GM19372 (cell line): ENCODE measurements at regions not wholly inside any gene's neighbourhood (a gene's known extent, or its start where the extent isn't known, plus 50 kb on each side); places are given as distances from the start of the nearest gene placed in this dataset.
A peak's percentile ranks its signal among the peaks of the same experiment; 100 is the strongest.

Experiments
- ATAC-seq: cut with Tn5 transposase; IDR thresholded peaks from one replicate; pipeline ENCODE4 v1.9.1; 2021; ENCODE audit warnings: mild to moderate bottlenecking, low read depth, moderate library complexity; ENCODE audit not compliant: unreplicated experiment

DNA sequence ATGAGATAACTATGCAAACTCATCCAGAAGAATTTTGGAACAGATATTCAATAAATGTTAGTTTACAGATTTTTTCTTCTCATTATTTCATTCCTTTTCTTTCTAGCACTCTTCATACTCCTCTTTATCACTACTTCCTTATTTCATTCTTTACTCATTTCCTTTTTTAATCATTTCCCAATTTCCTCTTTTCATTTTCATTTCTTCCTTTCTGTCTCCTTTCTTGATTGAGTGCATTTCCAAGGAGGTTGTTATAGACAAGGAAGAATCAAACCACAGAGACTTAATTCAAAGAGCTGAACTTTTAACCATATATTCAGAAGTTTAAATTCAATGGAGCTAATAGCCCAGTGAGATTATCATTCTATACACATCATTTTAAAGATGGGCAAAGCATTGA lies 600.7 kb downstream of the ARAP2 start:
- no peak for ATAC-seq

DNA sequence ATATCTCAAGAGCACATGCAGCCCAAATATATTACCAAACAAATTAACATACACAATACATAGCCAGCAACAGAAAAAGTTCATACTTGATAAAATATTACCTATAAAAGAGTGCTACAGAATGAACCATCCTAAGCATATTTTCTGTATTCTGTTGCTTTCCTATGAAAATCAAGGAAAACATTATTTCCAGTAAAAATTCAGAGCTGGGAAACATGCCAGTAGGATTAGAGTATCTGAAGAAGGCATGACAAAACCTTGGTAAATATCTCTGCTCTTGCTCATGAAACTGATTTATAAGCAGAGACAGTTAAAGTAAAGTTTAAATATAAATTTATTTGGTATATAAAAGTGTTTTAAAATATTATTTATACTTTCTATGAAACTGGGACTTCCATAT lies 599.7 kb downstream of the ARAP2 start:
- ATAC-seq: no peak

DNA sequence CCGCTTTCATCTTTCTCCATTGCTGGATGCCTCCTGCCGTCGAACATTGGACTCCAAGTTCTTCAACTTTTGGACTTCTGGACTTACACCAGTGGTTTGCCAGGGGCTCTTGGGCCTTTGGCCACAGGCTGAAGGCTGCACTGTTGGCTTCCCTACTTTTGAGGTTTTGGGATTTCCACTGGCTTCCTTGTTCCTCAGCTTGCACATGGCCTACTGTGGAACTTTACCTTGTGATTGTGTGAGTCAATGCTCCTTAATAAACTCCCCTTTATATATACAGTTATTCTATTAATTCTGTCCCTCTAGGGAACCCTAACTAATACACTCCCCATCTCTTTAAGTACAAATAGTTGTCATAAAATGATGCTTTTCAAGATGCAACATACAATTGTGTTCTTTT lies 595.3 kb downstream of the ARAP2 start:
- no peak for ATAC-seq

DNA sequence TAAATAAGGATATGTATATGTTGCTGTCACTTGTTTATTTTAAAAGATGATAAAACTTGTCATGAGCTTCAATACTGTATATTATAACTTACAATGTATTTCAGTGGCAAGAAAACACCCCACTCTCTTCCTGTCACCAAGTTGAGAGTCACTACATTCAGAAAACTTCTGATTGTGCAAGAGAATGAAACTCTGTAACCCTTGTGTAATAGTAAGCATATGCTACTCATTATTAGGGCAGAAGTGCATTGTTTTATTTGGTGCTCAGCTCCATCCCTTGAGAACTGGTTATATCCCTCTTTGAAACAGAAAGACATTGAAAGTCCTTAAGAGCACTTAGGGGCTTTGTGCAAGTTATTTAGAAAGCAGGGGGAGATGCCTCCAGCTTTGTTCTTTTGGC lies 594.5 kb downstream of the ARAP2 start:
- ATAC-seq: no peak

DNA sequence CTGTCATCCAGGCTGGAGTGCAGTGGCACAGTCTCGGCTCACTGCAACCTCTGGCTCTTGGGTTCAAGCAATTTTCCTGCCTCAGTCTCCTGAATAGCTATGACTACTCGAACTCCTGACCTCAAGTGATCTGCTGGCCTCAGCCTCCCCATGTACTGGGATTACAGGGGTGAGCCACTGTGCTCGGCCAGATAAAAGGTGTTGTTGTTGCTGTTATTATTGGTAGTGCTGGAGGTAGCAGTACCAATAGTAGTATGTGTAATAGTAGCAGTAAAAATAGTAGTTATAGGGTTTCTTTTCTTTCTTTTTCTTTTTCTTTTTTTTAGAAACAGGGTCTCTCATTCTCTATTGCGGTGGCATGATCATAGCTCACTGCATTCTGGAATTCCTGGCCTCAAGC lies 592.1 kb downstream of the ARAP2 start:
- no peak for ATAC-seq

DNA sequence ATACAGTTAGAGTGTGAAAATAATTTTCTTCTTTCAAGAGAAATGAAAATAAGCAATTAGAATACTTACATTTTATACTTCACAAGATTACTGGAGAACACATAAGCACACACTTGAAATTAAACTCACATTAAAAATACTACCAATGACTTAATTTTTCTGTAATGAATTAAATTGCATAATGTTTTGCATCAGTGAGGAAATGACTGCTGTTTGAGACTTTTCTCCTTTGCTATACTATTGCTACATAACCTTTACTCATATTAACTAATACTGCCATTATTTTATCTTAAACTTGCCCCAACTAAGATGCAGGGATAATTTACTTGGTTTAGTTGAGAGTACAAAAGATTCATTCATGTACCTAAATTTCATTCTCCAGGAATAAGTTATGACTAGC lies 590.9 kb downstream of the ARAP2 start:
- ATAC-seq: no peak

DNA sequence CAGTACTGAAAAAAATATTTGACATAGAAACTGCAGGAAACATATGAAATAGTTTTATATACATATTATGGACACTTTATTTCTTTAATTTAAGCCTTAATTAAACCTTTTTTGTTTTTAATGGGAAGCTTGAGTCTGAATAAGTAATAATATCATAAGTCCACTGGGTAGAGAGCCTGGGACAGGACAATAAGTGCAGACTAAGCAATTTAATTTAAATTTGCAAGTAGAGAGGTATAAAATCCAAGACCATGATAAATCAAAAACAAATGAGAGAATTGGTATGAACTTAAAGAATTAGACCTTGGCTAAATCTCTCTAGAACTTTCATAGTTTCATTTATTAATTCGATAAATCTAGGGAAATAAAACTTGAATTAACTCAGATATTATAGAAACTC lies 571.2 kb downstream of the ARAP2 start:
- ATAC-seq: no peak

DNA sequence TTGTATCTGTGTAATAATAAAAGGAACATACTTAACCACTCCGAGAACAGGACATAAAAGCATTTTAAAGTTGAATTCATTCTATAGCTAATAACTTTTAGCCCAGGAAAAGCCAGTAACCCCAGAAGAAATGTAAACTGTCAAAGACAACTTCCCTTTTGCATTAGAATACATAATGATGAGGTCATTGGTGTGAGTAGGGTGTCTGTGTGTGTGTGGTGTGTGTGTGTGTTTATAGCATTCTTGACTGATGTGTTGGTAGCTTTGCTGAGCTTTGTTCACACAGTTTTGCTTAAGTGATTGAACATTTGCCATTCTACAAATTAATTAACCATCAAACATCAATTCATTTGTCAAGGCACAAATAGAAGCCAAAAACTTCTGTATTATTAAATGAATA lies 559.6 kb downstream of the ARAP2 start:
- no peak for ATAC-seq

DNA sequence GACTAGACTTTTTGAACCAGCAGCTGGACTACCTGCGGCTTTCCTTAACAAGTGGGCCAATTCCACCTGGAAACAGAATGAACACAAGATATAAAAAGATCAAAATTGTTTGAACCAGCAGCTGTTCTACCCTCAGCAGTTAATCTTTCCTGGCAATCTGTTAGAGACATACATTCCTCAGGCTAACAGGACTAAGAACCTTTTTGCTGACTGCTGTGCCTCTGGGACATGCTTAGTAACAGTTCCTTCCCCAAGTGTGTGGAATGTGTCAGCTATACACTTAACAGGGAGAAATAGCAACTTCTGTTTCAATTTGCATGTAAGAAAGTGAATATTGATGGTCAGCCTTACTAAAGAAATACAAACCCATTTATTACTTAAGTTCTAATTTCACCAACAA lies 554.4 kb downstream of the ARAP2 start:
- ATAC-seq: no peak

DNA sequence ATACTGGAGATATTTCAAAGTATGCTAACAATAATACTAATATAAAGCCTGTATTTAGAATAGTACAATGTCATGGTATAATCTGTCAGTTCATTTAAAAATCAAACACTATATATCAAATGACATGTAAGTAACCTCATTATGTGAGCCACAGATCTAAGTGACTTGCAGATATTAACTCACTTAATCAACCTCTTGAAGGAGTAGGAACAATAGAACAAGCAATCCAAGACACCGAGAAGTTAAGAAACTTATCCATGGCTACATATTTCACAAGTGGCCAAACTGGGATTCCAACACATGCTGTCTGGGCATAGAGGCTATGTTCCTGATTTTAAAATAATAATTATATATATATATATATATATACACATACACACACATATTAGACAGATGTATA lies 554.0 kb downstream of the ARAP2 start:
- ATAC-seq: no peak

DNA sequence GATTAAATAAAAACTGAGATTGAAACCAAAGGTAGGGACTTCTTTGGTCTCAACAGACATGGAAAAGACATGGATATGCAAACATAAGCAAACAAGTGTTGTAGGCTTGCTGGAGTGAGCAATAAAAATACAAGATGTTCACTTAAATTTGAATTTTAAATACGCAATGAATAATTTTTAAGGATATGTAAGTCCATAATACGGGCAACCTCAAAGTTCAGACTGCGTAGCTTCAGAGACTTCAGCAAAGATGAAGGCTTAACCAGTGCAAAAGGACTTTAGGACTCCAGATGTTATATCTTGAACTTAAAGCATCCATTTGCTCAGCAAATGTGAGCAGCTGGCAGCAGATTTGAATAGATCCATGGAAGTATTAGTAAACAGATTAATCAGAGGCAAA lies 549.3 kb downstream of the ARAP2 start:
- no peak for ATAC-seq

DNA sequence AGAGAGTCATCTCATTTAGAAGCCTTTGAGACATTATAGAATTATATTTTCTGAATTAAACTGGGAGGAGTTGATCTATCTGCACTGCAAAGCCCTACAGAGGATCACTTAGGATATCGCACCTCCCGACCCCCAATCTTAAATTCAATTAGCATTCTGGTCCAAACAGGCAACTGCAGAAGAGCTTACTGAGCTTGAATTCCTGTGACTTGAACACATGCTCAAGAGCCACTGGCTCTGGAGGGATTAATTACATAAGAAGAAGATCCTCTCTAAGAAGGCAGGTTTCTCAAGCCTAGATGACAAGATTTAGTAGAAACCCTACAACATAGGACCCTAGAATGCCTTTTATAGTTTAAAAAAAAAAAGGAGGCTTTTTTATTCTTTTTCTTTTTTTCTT lies 548.9 kb downstream of the ARAP2 start:
- no peak for ATAC-seq

DNA sequence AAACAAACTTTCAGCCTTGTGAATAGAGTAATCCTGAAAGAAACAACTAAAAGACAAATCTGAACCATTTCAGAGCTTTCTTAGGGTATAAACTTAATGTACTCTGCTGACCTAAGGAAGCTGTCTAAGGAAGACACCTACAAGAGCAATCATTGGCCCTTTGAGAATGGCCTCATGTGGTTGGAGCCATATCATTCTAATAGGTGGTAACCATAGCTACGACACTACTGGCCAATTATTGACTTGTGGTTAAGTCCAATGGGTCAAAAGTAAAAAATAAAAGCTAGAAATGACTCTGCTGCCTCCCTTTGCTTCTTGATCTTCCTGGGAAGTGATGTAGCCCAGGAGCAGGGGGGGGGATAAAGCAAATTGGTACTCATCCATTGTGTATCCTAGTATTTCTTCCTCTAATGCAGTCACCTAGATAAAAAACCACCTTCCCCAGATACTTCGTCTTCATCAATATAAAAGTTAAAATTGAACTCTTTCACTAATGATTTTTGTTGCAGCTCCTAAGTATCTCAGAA lies 547.0 kb downstream of the ARAP2 start:
- no peak for ATAC-seq

DNA sequence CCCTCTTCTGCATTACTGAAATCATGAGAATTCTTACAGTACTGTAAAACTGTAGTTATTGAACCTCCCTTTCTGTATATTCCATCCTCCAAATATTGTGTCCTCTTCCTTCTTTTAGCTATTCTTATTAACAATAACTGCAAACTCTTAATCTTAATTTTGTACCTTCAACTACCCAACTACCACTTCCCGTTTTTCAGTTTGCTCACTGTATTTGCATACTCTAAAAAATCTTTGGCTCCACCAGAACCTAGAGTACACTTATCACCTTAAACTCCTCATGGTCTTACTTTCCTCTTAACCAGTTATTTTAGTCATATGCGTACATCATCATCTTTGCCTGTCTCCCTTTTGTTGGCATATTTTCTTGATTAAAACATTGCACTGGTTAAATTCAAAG lies 543.7 kb downstream of the ARAP2 start:
- no peak for ATAC-seq

DNA sequence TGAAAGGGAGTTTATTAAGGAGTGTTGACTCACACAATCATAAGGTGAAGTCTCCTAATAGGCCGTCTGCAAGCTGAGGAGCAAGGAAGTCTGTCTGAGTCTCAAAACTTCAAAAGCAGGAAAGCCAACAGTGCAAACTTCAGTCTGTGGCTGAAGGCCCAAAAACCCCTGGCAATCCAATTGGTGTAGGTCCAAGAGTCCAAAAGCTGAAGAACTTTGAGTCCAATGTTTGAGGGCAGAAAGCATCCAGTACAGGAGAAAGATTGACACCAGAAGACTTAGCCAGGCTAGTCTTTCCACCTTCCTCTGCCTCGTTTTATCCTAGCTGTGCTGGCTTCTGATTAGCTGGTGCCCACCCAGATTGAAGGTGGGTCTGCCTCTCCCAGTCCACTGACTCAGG lies 535.2 kb downstream of the ARAP2 start:
- ATAC-seq: no peak

DNA sequence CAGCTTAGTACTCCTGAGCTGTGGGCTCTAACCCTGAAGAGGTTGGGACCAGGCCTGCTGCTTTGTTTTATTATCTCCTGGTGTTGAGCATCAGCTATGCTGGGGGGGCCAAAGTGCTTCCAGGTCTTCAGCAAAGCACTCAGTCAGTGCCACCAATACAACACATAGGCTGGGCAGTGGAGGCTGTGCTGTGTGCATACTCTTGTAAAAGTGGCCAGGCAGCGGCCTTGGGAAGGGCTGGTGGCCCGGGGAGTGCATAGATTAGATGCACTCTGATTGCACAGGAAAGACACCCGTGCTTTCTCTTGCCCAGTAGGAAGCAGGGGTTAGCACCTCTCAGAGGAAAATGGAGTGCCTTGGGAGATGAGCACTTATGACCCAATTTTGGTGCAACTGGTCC lies 534.0 kb downstream of the ARAP2 start:
- no peak for ATAC-seq

DNA sequence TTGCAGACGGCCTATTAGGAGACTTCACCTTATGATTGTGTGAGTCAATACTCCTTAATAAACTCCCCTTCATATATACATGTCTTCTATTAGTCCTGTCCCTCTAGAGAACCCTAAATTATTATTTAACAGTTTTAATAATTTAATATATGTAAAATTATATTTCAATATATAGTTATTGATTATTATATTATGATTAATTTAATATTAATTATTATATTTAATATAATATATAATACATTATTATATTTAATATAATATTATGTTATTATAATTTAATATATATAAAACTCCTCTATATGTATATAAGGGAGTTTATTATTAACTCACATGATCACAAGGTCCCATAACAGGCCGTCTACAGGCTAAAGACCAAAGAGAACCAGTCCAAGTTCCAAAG lies 533.2 kb downstream of the ARAP2 start:
- no peak for ATAC-seq

DNA sequence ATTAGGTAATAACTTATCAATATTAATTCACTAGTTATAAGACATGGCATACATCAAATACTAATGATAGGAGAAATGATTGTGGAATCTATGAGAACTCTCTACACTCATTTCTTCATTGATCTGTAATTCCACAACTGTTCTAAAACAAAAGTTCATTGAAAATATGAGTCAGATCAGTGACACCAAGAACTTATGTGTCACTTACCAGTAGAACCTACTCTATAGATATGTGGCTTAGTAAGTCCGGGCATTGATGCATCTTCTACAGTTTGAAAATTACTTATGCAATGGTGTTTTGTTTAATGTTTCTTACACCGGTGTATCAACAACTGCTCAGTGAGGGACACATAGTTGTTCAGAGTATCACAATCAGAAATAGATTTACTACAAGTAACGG lies 520.3 kb downstream of the ARAP2 start:
- ATAC-seq: no peak

DNA sequence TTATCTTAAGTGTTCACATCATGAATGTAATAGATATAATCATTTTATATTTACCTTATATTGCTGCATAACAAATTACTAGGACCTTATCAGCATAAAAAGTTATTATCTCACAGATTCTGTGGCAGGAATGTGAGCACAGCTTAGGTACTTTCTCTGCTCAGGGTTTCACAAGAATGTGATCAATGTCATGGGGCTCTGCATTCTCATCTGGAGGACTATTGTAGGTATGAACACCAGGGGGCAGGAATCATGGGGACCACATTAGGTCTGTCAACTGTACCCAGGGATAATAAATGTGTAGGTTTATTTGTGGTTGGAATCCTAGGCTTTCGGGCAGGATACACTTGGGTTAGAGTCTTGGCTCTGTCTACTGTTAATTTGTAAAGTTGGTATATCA lies 519.2 kb downstream of the ARAP2 start:
- no peak for ATAC-seq

DNA sequence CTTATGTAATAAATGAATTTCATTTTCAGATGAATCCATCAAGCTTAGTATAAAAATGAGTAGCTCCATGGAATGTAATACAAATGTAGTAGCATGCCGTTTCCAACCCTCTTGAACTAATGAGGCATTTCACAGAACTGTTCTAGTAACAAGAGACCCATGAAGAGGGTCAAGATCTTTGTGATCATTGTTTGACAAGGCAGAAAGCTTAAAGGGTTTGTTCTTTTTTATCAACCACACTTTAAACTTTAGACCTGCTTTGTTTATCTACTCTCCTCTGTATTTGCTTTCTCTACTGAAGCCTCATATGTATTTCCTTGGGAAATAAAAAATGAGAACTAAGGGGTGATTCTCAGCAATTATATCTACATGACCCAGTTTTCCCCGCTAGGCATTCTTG lies 513.9 kb downstream of the ARAP2 start:
- no peak for ATAC-seq

DNA sequence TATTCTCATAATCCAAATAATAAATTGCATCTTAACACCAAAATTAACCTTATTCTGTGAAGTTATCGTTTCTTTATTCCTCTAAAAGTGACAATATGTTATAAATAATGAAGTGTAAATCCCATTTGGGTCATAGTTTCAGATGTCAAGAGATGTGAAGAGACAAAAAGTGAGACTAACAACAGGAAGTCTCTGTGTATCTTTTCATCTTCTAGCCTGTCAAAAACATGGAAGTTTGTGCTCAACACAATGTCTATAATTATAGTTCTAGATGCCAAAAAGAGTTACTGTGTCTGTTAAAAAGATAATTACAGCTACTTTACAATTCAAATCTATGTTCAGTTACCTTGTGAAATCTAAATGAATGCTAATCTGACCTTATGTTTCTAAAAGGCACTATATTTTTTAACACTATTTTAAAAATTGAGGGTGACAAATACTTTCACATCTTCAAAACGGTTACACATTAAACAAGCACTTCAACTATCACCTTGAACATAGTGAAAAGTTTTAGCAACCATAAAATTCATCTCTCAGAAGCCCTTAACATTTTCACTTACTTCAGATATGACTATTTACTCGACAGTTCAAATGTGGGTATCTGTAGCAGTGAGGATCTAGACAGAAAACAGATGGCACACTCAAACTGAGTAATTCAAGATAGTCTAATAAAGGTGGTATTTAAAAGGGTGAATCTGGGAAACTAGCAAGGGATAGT lies 509.8 kb downstream of the ARAP2 start:
- peak; percentile 38 for ATAC-seq

DNA sequence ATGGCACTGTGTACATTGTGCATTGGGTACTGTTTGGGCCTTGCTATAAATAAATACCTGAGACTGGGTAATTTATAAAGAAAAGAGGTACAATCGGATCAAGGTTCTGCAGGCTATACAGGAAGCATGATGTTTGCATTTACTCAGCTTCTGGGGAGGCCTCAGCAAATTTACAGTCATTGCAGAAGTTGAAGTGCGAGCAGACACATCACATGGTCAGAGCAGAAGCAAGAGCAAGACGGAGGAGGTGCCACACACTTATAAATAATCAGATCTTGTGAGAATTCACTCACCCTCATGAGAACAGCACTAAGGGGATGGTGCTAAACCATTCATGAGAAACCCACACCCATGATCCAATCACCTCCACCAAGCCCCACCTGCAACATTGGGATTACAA lies 505.0 kb downstream of the ARAP2 start:
- no peak for ATAC-seq

DNA sequence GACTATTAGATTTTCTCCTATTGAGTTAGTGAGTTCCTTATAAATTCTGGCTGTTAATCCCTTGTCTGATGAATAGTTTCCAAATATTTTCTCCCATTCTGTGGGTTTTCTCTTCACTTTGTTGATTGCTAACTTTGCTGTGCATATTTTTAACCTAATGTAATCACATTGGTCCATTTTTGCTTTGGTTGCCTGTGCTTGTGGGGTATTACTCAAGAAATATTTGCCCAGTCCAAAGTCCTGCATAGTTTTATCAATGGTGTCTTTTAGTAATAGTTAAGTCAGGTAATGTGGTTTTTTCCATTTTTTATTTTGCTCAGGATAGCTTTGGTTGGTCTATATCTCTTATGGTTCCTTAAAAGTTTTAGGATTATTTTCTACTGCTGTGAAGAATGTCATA lies 490.3 kb downstream of the ARAP2 start:
- ATAC-seq: no peak
